Large intestine (tissue), 3 donors: ENCODE measurements at regions not wholly inside any gene's neighbourhood (a gene's known extent, or its start where the extent isn't known, plus 50 kb on each side); places are given as distances from the start of the nearest gene placed in this dataset.
"Not testable (repeated sequence)": the region's sequence is repeated elsewhere in the genome, so short reads cannot be mapped to it uniquely, and the experiment has no call there.

ENCODE experiments used
- DNase-seq, 2 donors: peaks; one replicate each; pipeline versions ENCODE4 v3.0.0 to v3.0.0-alpha.2; 2013
- H3K27ac ChIP-seq: one replicate; pipeline ENCODE4 v1.5.1; 2013; ENCODE audit warnings: low read length
- H3K27me3 ChIP-seq: 2 replicates; pipeline ENCODE4 v1.6.1; 2013; ENCODE audit warnings: low read length; ENCODE audit not compliant: control insufficient read depth, insufficient read depth
- H3K36me3 ChIP-seq: 2 replicates; pipeline ENCODE4 v1.6.1; 2013; ENCODE audit warnings: low read length; ENCODE audit not compliant: control insufficient read depth, insufficient read depth
- H3K4me1 ChIP-seq: one replicate; pipeline ENCODE4 v1.6.1; 2013; ENCODE audit warnings: low read length; ENCODE audit not compliant: control insufficient read depth, insufficient read depth
- H3K4me3 ChIP-seq: one replicate; pipeline ENCODE4 v1.5.1; 2013; ENCODE audit warnings: low read length
- H3K9me3 ChIP-seq: one replicate; pipeline ENCODE4 v1.6.1; 2013; ENCODE audit warnings: mild to moderate bottlenecking, low read depth, low read length, moderate library complexity; ENCODE audit not compliant: control insufficient read depth
- WGBS: methylation state at CpG from one replicate; pipeline ENCODE4 v1.1.5; 2013; ENCODE audit warnings: low lambda C conversion rate; ENCODE audit not compliant: insufficient coverage; 5-methylcytosine and 5-hydroxymethylcytosine counted together

DNA sequence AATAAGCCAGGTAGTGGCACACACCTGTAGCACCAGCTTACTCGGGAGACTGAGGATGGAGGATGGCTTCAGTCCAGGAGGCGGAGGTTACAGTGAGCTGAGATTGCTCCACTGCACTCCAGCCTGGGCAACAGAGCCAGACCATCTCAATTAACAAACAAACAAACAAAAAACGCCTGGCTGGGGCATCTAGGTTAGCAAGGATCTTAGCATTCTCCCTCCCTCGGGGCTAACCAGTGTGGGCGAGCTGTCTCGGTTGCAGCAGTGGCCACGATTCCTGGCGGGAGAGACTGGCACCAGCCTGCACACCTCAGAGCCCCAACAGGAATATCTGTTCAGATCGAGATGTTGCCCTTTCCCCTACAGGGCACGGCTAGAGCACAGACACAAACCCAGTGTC is 91.3 kb upstream of the KCTD7 start:
- Histone ChIP-seq H3K4me1 (peaks cover 14% of the 10 kb centered on the region), H3K27ac (no peak overlapping the region), H3K9me3 (no peaks in the 10 kb centered on the region), H3K4me3 (no peak overlapping the region), H3K36me3 (peaks cover 12% of the 10 kb centered on the region), H3K27me3 (no peaks in the 10 kb centered on the region)
- no CpG with 5 or more reads among the region's 10 CpGs for WGBS
- no peak for DNase-seq

GRCh38 chr7:66537876-66538275 is 90.8 kb upstream of the KCTD7 start:
- H3K4me3 ChIP-seq = no peak overlapping the region
- WGBS = no CpG with 5 or more reads among the region's 1 CpG
- H3K27ac ChIP-seq = no peak overlapping the region
- H3K27me3 ChIP-seq = no peaks in the 10 kb centered on the region
- no peaks in the 10 kb centered on the region for H3K9me3 ChIP-seq
- H3K36me3 ChIP-seq = peaks cover 14% of the 10 kb centered on the region
- H3K4me1 ChIP-seq = peaks cover 14% of the 10 kb centered on the region
- no peak for DNase-seq

DNA sequence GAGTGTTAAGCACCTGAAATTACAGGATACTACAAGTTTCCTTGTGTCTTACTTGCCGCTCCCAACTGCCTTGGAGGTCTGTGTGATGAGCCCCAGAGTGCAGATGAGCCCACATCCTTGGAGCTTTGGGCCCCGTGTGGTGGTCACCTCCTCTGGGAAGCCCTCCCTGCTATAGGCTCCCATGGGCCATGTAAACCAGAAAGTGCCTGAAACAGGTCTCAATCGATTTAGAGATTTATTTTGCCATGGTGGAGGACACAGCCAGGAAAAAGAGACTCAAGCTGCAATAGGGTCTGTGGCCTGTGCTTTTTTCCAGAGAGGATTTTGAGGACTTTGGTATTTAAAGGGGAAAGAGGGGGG is 89.4 kb upstream of the KCTD7 start:
- DNase-seq = no peak
- H3K27ac ChIP-seq = no peak overlapping the region
- H3K4me3 ChIP-seq = no peak overlapping the region
- H3K9me3 ChIP-seq = no peaks in the 10 kb centered on the region
- peaks cover 17% of the 10 kb centered on the region for H3K36me3 ChIP-seq
- no peaks in the 10 kb centered on the region for H3K27me3 ChIP-seq
- H3K4me1 ChIP-seq = peaks cover 14% of the 10 kb centered on the region
- WGBS = no CpG with 5 or more reads among the region's 3 CpGs

DNA sequence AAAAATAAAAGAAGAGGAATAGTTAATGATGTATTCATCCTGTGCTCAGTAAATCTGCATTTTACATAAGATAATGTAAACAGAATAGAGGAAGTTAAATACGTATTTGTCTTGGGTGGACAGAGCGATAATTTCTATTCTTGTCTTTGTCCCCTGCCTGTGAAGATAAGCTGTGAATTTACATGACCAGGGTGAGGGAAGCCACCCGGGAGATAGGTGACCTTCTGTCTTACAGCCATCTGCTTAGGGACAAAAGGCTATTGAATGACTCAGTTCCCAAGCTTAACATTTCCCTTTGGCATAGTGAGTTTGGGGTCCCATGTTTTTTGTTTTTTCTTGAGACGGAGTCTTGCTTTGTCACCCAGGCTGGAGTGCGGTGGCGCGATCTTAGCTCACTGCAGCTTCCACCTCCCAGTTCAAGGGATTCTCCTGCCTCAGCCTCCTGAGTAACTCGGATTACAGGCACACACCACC is 88.7 kb upstream of the KCTD7 start:
- Histone ChIP-seq H3K4me3 (no peak overlapping the region), H3K4me1 (peaks cover 14% of the 10 kb centered on the region), H3K27me3 (no peaks in the 10 kb centered on the region), H3K9me3 (no peaks in the 10 kb centered on the region), H3K36me3 (peaks cover 22% of the 10 kb centered on the region), H3K27ac (no peak overlapping the region)
- DNase-seq = no peak
- WGBS = 67% methylated on average over 1 of the region's 8 CpGs

GRCh38 chr7:66542049-66542448 is 86.6 kb upstream of the KCTD7 start:
- peaks cover 28% of the 10 kb centered on the region for H3K36me3 ChIP-seq
- no CpG with 5 or more reads among the region's 5 CpGs for WGBS
- no peak for DNase-seq

GRCh38 chr7:66542528-66543269 is 86.0 kb upstream of the KCTD7 start:
- 90% methylated on average over 4 of the region's 14 CpGs for WGBS
- DNase-seq = no peak
- H3K27ac ChIP-seq = no peak overlapping the region
- no peaks in the 10 kb centered on the region for H3K4me1 ChIP-seq
- H3K4me3 ChIP-seq = no peak overlapping the region
- H3K36me3 ChIP-seq = peaks cover 29% of the 10 kb centered on the region
- no peaks in the 10 kb centered on the region for H3K9me3 ChIP-seq
- H3K27me3 ChIP-seq = no peaks in the 10 kb centered on the region

More at GRCh38 chr7:66542049-66542448, 86.6 kb upstream of the KCTD7 start:
- H3K4me1 ChIP-seq = peaks cover under 1% of the 10 kb centered on the region
- H3K27me3 ChIP-seq = no peaks in the 10 kb centered on the region
- no peaks in the 10 kb centered on the region for H3K9me3 ChIP-seq
- H3K4me3 ChIP-seq = no peak overlapping the region
- no peak overlapping the region for H3K27ac ChIP-seq

DNA sequence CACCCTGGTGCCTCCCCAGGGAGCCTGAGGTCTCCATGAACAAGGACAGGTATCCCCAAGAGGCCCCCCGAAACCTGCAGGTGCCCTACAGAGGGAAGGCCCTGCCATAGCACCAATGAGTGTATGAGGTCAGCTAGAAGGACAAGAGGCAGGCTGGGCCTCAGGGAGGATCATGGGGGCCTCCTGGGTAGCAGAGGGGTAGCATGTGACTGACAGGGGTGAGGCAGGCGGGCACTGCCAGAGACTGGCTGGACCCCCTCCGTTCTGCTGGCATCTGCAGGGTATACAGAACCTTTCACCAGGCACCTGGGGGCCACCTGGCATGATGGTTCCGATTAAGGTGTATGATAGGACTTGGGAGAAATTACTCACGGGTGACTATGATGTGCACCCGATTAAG is 79.2 kb upstream of the KCTD7 start:
- WGBS = no CpG with 5 or more reads among the region's 6 CpGs
- Histone ChIP-seq H3K4me1 (no peaks in the 10 kb centered on the region), H3K27me3 (no peaks in the 10 kb centered on the region), H3K9me3 (no peaks in the 10 kb centered on the region), H3K36me3 (peaks cover 67% of the 10 kb centered on the region), H3K27ac (no peak overlapping the region), H3K4me3 (no peak overlapping the region)
- DNase-seq = no peak

- H3K27me3 ChIP-seq = no peaks in the 10 kb centered on the region
- 72% methylated on average over 2 of the region's 9 CpGs for WGBS
- no peak for DNase-seq
- no peak overlapping the region for H3K4me3 ChIP-seq
- peaks cover 64% of the 10 kb centered on the region for H3K36me3 ChIP-seq
- H3K9me3 ChIP-seq = no peaks in the 10 kb centered on the region
- no peaks in the 10 kb centered on the region for H3K4me1 ChIP-seq
- H3K27ac ChIP-seq = no peak overlapping the region
Observed at GRCh38 chr7:66553001-66553400, 75.7 kb upstream of the KCTD7 start.

DNA sequence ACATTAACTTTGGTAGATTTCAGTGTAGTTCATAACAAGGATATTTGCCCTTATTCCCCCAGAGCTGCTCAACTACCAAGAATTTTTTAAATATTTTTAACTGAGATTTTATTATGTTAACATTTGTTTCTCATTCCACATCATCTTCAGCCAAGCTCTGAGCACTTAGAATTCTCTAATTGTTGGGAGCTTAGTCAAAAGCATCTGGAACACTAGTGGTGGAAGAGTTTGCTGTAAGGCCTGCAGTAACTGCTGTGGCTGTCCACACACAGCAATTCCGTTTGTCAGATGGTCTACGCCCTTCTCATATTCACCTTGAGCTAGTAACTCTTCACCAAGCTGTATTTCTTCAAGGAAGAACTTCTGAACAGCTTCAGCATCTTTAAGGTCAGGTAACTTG is 75.0 kb upstream of the KCTD7 start:
- H3K36me3 ChIP-seq = peaks cover 66% of the 10 kb centered on the region
- not testable (repeated sequence) for H3K4me1 ChIP-seq, H3K9me3 ChIP-seq, DNase-seq, H3K27me3 ChIP-seq, H3K27ac ChIP-seq, H3K4me3 ChIP-seq
- no CpG with 5 or more reads among the region's 2 CpGs for WGBS

DNA sequence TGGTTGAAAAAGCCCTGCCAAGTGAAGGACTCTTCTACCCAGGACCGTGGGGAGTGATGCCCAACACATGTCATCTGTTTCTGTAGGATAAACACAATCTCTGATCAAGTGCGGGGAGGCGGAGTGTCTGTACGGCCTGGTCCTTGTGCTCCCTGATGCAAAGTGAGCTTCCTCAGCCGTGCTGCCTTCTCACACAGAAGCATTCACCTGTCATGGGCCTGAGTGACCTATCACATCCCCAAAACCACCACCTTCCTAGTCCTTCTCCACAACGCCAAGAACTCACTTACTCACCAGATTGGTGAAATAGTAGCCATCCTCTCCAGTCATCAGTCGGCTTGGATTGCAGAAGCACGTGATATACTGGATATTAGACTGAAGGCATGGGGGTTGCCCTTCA is 74.4 kb upstream of the KCTD7 start:
- H3K9me3 ChIP-seq, DNase-seq, H3K27ac ChIP-seq, H3K4me1 ChIP-seq, H3K27me3 ChIP-seq, H3K4me3 ChIP-seq: not testable (repeated sequence)
- no CpG with 5 or more reads among the region's 8 CpGs for WGBS
- peaks cover 66% of the 10 kb centered on the region for H3K36me3 ChIP-seq

DNA sequence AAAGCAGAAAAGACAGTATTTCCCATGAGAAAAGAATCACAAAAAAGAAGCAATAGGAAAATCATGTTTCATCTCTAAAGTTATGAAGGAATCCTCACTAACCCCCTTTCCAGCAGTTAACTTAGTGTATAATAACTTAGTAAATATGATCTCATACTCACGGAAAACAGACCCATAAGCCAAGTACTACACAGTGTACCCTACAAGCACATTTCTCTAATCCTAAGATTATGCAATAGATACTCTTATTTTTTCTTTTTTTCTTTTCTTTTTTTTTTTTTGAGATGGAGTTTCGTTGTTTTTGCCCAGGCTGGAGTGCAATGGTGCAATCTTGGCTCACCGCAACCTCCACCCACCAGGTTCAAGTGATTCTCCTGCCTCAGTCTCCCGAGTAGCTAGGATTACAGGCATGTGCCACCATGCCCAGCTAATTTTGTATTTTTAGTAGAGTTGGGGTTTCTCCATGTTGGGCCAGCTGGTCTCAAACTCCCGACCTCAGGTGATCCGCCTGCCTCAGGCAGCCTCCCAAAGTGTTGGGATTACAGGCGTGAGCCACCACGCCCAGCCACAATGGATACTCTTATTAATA is 73.7 kb upstream of the KCTD7 start:
- H3K27ac ChIP-seq, H3K9me3 ChIP-seq, H3K4me3 ChIP-seq, H3K27me3 ChIP-seq, H3K4me1 ChIP-seq, DNase-seq: not testable (repeated sequence)
- peaks cover 64% of the 10 kb centered on the region for H3K36me3 ChIP-seq
- no CpG with 5 or more reads among the region's 8 CpGs for WGBS
